PC-3 (cell line): ENCODE measurements at regions not wholly inside any gene's neighbourhood (a gene's known extent, or its start where the extent isn't known, plus 50 kb on each side); places are given as distances from the start of the nearest gene placed in this dataset.

Source experiments
- ATAC-seq: fragments of 200-7000 bp; cut with Tn5 transposase; 2 replicates; pipeline ENCODE4 v1.9.1; 2020; ENCODE audit warnings: mild to moderate bottlenecking, moderate library complexity
- BruUV-seq: library from RNA; stranded (reverse); fragments of 400-500 nt; replicated peaks from 2 replicates; lab custom pipeline; 2021; lab: Mats Ljungman, UMichigan
- CTCF ChIA-PET: fragments of 300-600 bp; sonication (Branson Sonifier 250); formaldehyde crosslinking; loops from one replicate; lab custom pipeline; 2022; ENCODE audit warnings: antibody characterized with exemption; lab: Charles Lee
- POLR2A ChIA-PET: fragments of 300-600 bp; sonication (Branson Sonifier 250); formaldehyde crosslinking; loops from one replicate; lab custom pipeline; 2022; ENCODE audit warnings: antibody characterized with exemption; ENCODE audit not compliant: unreplicated experiment; lab: Charles Lee
- DNase-seq: peaks from one replicate; pipeline ENCODE4 v3.0.0-alpha.2; 2015
- H2AFZ ChIP-seq: fragments of 300-600 bp; sonication (generic); 2 replicates; pipeline ENCODE4 v1.6.0; 2016; ENCODE audit warnings: antibody characterized with exemption, low read length
- H3F3A ChIP-seq: fragments of 300-600 bp; sonication (generic); one replicate; pipeline ENCODE4 v1.6.0; 2017; ENCODE audit warnings: antibody characterized with exemption, low read length, control low read depth, mild to moderate bottlenecking; ENCODE audit not compliant: unreplicated experiment
- H3K27ac ChIP-seq: fragments of 300-600 bp; sonication (generic); 2 replicates; pipeline ENCODE4 v1.5.1; 2016; ENCODE audit warnings: mild to moderate bottlenecking, low read length
- H3K27me3 ChIP-seq: fragments of 300-600 bp; sonication (generic); 2 replicates; pipeline ENCODE4 v1.6.1; 2016; ENCODE audit warnings: low read length, mixed read lengths
- H3K36me3 ChIP-seq: fragments of 300-600 bp; sonication (generic); 2 replicates; pipeline ENCODE4 v1.6.1; 2016; ENCODE audit warnings: low read depth, mixed run types, low read length, mixed read lengths
- H3K4me1 ChIP-seq: fragments of 300-600 bp; sonication (generic); 2 replicates; pipeline ENCODE4 v1.5.1; 2016; ENCODE audit warnings: low read length; ENCODE audit not compliant: insufficient read depth
- H3K4me2 ChIP-seq: fragments of 300-600 bp; sonication (generic); 2 replicates; pipeline ENCODE4 v1.6.0; 2016; ENCODE audit warnings: low read length
- H3K4me3 ChIP-seq: fragments of 300-600 bp; sonication (generic); 2 replicates; pipeline ENCODE4 v1.5.1; 2016; ENCODE audit warnings: mild to moderate bottlenecking, low read length, mixed read lengths
- H3K79me2 ChIP-seq: fragments of 300-600 bp; sonication (generic); 2 replicates; pipeline ENCODE4 v1.6.1; 2017; ENCODE audit warnings: low read length, mixed read lengths
- H3K9ac ChIP-seq: fragments of 300-600 bp; sonication (generic); 2 replicates; pipeline ENCODE4 v1.6.0; 2016; ENCODE audit warnings: mild to moderate bottlenecking, low read length
- H3K9me2 ChIP-seq: fragments of 300-600 bp; sonication (generic); replicated peaks from 2 replicates; pipeline ENCODE4 v1.6.1; 2016; ENCODE audit warnings: mixed run types, low read length, mixed read lengths
- H3K9me3 ChIP-seq: fragments of 300-600 bp; sonication (generic); 2 replicates; pipeline ENCODE4 v1.6.1; 2016; ENCODE audit warnings: low read length, mixed read lengths
- H4K20me1 ChIP-seq: fragments of 300-600 bp; sonication (generic); 2 replicates; pipeline ENCODE4 v1.6.1; 2016; ENCODE audit warnings: low read length, mixed read lengths
- EZH2 ChIP-seq: fragments of 300-600 bp; sonication (generic); IDR thresholded peaks from one replicate; pipeline ENCODE4 v1.6.1; 2017; ENCODE audit warnings: antibody characterized with exemption, mild to moderate bottlenecking, low read length; ENCODE audit not compliant: unreplicated experiment
- EZH2phosphoT487 ChIP-seq: fragments of 300-600 bp; sonication (generic); IDR thresholded peaks from 2 replicates; pipeline ENCODE4 v1.6.1; 2018; ENCODE audit warnings: mild to moderate bottlenecking, antibody characterized with exemption, low read length, borderline replicate concordance
- intact Hi-C: fragments of 100-400 bp; cut with micrococcal nuclease; formaldehyde crosslinking; loops from 2 replicates; pipeline ENCODE4 v1.9.0; 2023
- TF ChIP-seq, protein P1 (sequence below): fragments of 300-600 bp; sonication (generic); conservative IDR thresholded peaks from 2 replicates; pipeline ENCODE4 v1.5.1; 2017; ENCODE audit warnings: antibody characterized with exemption, low read depth, mild to moderate bottlenecking, low read length

DNA sequence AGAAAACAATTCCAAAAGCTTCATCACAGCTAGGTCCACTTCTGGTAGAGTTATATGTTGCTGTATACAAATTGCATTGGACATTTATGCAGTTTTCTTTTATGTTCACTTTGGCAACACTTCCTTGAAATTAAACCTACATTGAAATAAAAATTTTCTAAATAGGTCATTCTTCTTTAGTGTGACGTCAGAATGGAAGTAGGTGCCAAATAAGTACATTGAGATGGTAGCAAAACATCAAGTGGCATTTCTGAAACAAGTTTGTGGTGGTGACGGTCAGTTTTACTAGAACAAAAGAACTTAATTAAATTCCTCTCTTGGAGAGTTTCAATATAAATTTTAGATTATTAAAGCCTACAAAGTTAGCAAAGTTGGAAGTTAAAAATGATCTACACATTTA, 895.1 kb downstream of the CDH9 start:
- TF ChIP-seq EZH2phosphoT487 = no peak
- POLR2A ChIA-PET = no interaction called here
- Histone ChIP-seq H3K9me3 (no peaks in the 10 kb centered on the region), H3F3A (no peaks in the 10 kb centered on the region), H4K20me1 (no peaks in the 10 kb centered on the region), H3K36me3 (no peaks in the 10 kb centered on the region), H3K9me2 (no peaks in the 10 kb centered on the region), H3K4me3 (no peak overlapping the region), H3K27ac (no peak overlapping the region), H3K79me2 (no peaks in the 10 kb centered on the region), H3K4me2 (no peak overlapping the region), H3K9ac (no peak overlapping the region), H3K4me1 (no peaks in the 10 kb centered on the region), H3K27me3 (no peaks in the 10 kb centered on the region), H2AFZ (no peak overlapping the region)
- no peak for DNase-seq
- no TSS peak for BruUV-seq
- CTCF ChIA-PET = no interaction called here
- intact Hi-C loops = no loop called here
- ATAC-seq = no peak

DNA sequence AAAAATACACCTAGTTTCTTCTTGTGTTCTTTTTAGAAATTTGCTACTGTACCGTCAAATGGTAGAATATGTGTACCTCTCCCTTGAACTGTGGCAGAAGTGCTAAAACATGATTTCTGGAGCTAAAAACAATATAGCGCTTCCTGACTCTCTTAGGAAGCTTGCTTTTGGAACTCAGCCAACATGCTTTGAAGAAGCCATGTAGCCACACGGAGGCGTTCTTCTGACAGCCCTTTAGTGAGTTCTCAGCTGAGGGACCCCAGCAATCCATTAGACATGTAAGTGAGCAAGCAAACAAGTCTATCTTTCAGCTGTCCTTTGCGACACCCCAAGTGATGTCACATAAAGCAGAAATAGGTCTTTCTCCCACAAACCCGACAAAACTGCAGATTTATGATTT, 917.0 kb downstream of the CDH9 start:
- intact Hi-C loops = no loop called here
- H3K4me3 ChIP-seq = no peak overlapping the region

DNA sequence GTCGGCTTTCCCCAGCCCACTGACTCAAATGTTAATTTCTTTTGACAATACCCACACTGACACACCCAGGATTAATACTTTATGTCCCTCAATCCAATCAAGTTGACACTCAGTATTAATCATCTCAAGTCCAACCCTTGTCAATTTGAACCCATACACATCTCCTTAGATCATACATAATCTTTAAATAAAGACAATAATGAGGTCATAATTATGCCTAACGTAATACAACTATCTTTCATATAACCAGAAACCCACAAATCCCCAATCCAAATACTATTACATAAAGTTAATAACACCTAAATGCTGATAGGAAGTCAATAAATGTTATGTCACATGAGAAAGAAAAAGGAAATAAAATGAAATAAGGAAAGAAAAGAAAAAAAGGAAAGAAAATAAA, 934.2 kb downstream of the CDH9 start:
- ATAC-seq = no peak
- no peak overlapping the region for H3K27ac ChIP-seq
- no peaks in the 10 kb centered on the region for H3K9me3 ChIP-seq
- H3K9me2 ChIP-seq = no peaks in the 10 kb centered on the region
- H3K4me2 ChIP-seq = no peak overlapping the region
- no peaks in the 10 kb centered on the region for H3K79me2 ChIP-seq
- no peaks in the 10 kb centered on the region for H3K4me1 ChIP-seq
- intact Hi-C loops = no loop called here
- TF ChIP-seq EZH2phosphoT487 (no peak), EZH2 (no peak)
- TF ChIP-seq, protein P1, sequence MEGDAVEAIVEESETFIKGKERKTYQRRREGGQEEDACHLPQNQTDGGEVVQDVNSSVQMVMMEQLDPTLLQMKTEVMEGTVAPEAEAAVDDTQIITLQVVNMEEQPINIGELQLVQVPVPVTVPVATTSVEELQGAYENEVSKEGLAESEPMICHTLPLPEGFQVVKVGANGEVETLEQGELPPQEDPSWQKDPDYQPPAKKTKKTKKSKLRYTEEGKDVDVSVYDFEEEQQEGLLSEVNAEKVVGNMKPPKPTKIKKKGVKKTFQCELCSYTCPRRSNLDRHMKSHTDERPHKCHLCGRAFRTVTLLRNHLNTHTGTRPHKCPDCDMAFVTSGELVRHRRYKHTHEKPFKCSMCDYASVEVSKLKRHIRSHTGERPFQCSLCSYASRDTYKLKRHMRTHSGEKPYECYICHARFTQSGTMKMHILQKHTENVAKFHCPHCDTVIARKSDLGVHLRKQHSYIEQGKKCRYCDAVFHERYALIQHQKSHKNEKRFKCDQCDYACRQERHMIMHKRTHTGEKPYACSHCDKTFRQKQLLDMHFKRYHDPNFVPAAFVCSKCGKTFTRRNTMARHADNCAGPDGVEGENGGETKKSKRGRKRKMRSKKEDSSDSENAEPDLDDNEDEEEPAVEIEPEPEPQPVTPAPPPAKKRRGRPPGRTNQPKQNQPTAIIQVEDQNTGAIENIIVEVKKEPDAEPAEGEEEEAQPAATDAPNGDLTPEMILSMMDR = no peak
- BruUV-seq = no TSS peak
- POLR2A ChIA-PET = no interaction called here
- no peaks in the 10 kb centered on the region for H3K36me3 ChIP-seq
- no peaks in the 10 kb centered on the region for H3K27me3 ChIP-seq
- H3K9ac ChIP-seq = no peak overlapping the region
- CTCF ChIA-PET = no interaction called here
- no peak overlapping the region for H3K4me3 ChIP-seq
- H2AFZ ChIP-seq = no peak overlapping the region
- no peaks in the 10 kb centered on the region for H4K20me1 ChIP-seq
- no peaks in the 10 kb centered on the region for H3F3A ChIP-seq
- DNase-seq = no peak

More for the DNA sequence above, 917.0 kb downstream of the CDH9 start:
- ChIA-PET CTCF (no interaction called here), POLR2A (no interaction called here)
- Histone ChIP-seq H3K79me2 (no peaks in the 10 kb centered on the region), H3K27me3 (no peaks in the 10 kb centered on the region), H3K9ac (no peak overlapping the region), H3K4me2 (no peak overlapping the region), H3K9me3 (no peaks in the 10 kb centered on the region), H3F3A (no peaks in the 10 kb centered on the region), H2AFZ (no peak overlapping the region), H4K20me1 (no peaks in the 10 kb centered on the region), H3K36me3 (no peaks in the 10 kb centered on the region), H3K9me2 (no peaks in the 10 kb centered on the region), H3K4me1 (peaks cover 4% of the 10 kb centered on the region; the same call in 1 of the 2 replicates), H3K27ac (no peak overlapping the region)
- no TSS peak for BruUV-seq
- ATAC-seq = no peak
- peak; percentile 11 for DNase-seq
- TF ChIP-seq EZH2 (no peak), EZH2phosphoT487 (no peak)
- TF ChIP-seq, protein P1 = 0 out of 2 replicates have a peak, but pooled peaks have one; percentile 14
